ENCODE measurements at regions not wholly inside any gene's neighbourhood (a gene's known extent, or its start where the extent isn't known, plus 50 kb on each side); places are given as distances from the start of the nearest gene placed in this dataset.

- CTCF ChIA-PET: interaction anchor here (0.6 to 7.3 kb wide), 12 partner anchors 11 to 278 kb away, joined by 3 to 70 read pairs (median 4); partner anchors contain the start of gene VEGFA
- Histone ChIP-seq H3K36me3 (ENCODE audit: control insufficient read depth in 2 of 2, insufficient read depth in 2 of 2, low read length in 1 of 2) (no peaks in the 10 kb centered on the region), H3K27ac (ENCODE audit: control insufficient read depth, insufficient read depth) (no peak overlapping the region; the same call in 1 of the 2 replicates)
- TF ChIP-seq PBX3 (IDR thresholded peaks at IDR 0.05; ENCODE audit: insufficient replicate concordance, low read depth, low read length): no peak
- no peak for TF ChIP-seq SREBF1 (IDR thresholded peaks at IDR 0.05; ENCODE audit: low read length)
- 0 out of 2 replicates have a peak, but pooled peaks have one; percentile 45 for TF ChIP-seq SIN3A (IDR thresholded peaks at IDR 0.05; ENCODE audit: low read depth, low read length)
- TF ChIP-seq POLR2AphosphoS5 (IDR thresholded peaks at IDR 0.05; ENCODE audit: low read length): no peak
- TF ChIP-seq SUZ12 (IDR thresholded peaks at IDR 0.05; ENCODE audit: unreplicated experiment): no peak
- no peak for TF ChIP-seq EZH2 (IDR thresholded peaks at IDR 0.05; ENCODE audit: borderline replicate concordance, control insufficient read depth, low read depth, low read length)
- 0 out of 2 replicates have a peak, but pooled peaks have one; percentile 8 for TF ChIP-seq RAD21 (IDR thresholded peaks at IDR 0.05; ENCODE audit: insufficient read depth, low read depth, low read length)
- TF ChIP-seq BACH1 (IDR thresholded peaks at IDR 0.05; ENCODE audit: borderline replicate concordance): peak; percentile 56
- TF ChIP-seq NFYB (IDR thresholded peaks at IDR 0.05; ENCODE audit: insufficient read depth, low read depth, low read length): no peak
- TF ChIP-seq SUPT20H (IDR thresholded peaks at IDR 0.05; ENCODE audit: borderline replicate concordance, control insufficient read depth, low read depth, low read length): no peak
- TF ChIP-seq HDGF (IDR thresholded peaks at IDR 0.05): no peak; the same call in 1 of the 2 replicates
- TF ChIP-seq MYC (IDR thresholded peaks at IDR 0.05; ENCODE audit: insufficient read depth, insufficient read length, insufficient replicate concordance, low read length, severe bottlenecking): no peak
- TF ChIP-seq EED (IDR thresholded peaks at IDR 0.05; ENCODE audit: low read depth): no peak
- TF ChIP-seq PKNOX1 (IDR thresholded peaks at IDR 0.05): no peak
- TF ChIP-seq, protein P1, sequence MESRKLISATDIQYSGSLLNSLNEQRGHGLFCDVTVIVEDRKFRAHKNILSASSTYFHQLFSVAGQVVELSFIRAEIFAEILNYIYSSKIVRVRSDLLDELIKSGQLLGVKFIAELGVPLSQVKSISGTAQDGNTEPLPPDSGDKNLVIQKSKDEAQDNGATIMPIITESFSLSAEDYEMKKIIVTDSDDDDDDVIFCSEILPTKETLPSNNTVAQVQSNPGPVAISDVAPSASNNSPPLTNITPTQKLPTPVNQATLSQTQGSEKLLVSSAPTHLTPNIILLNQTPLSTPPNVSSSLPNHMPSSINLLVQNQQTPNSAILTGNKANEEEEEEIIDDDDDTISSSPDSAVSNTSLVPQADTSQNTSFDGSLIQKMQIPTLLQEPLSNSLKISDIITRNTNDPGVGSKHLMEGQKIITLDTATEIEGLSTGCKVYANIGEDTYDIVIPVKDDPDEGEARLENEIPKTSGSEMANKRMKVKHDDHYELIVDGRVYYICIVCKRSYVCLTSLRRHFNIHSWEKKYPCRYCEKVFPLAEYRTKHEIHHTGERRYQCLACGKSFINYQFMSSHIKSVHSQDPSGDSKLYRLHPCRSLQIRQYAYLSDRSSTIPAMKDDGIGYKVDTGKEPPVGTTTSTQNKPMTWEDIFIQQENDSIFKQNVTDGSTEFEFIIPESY (IDR thresholded peaks at IDR 0.05): no peak
- TF ChIP-seq MAX (IDR thresholded peaks at IDR 0.05; ENCODE audit: low read depth, low read length): peak; percentile 95
- TF ChIP-seq ZSCAN29 (IDR thresholded peaks at IDR 0.05): no peak
- no peak for TF ChIP-seq ZNF384 (IDR thresholded peaks at IDR 0.05; ENCODE audit: borderline replicate concordance, low read depth, low read length)
- no peak for TF ChIP-seq NFYA (IDR thresholded peaks at IDR 0.05; ENCODE audit: borderline replicate concordance, low read depth, low read length)
These were observed 124.5 kb downstream of the MRPL14 start for GRCh38 chr6:44002593-44003344.

More at GRCh38 chr6:44002593-44003344, 124.5 kb downstream of the MRPL14 start:
- Histone ChIP-seq H3K4me1 (ENCODE audit: control insufficient read depth, insufficient read depth, low read length) (peaks cover 20% of the 10 kb centered on the region), H3K79me2 (ENCODE audit: control insufficient read depth, insufficient read depth, low read length) (no peaks in the 10 kb centered on the region; the same call in 1 of the 2 replicates), H4K20me1 (ENCODE audit: control insufficient read depth, insufficient read depth) (no peaks in the 10 kb centered on the region), H2AFZ (ENCODE audit: control insufficient read depth, low read depth, low read length) (peak overlapping the region; percentile 65), H3K4me2 (ENCODE audit: control insufficient read depth, insufficient read depth) (peak overlapping the region; percentile 83), H3K4me3 (peak overlapping the region; percentile 49), H3K9me3 (replicated peaks; ENCODE audit: control insufficient read depth, insufficient read depth, low read length) (no peaks in the 10 kb centered on the region), H3K27me3 (replicated peaks in 1 of 2; ENCODE audit: control insufficient read depth in 2 of 2, insufficient read depth in 2 of 2, low read length in 1 of 2) (peaks cover 0 to 4% of the 10 kb centered on the region in 2 experiments; a peak in 2 of 4 replicates), H3K9ac (ENCODE audit: control insufficient read depth, insufficient read depth, low read length) (no peak overlapping the region)
- intact Hi-C loops (cut with micrococcal nuclease; ENCODE audit: unreplicated experiment): loop anchor here (2.0 to 5.0 kb wide), 4 partner anchors 145 to 335 kb away; no protein-coding TSS in a partner anchor
- RAD21 ChIA-PET (ENCODE audit: unreplicated experiment): interaction anchor here (0.6 to 8.3 kb wide), 15 partner anchors 7 to 337 kb away, joined by 3 to 138 read pairs (median 4); partner anchors contain the start of gene VEGFA
- no peak for DNase-seq (ENCODE audit: low read depth, low spot score)
- POLR2A ChIA-PET: interaction anchor here (0.5 to 7.1 kb wide), 11 partner anchors 9 to 397 kb away, joined by 3 to 74 read pairs (median 5); partner anchors contain the start of gene VEGFA
- WGBS (ENCODE audit: insufficient coverage, insufficient replicate concordance, low lambda C conversion rate, missing lambda C conversion rate): 2% methylated on average over 38 of the region's 76 CpGs
- FAIRE-seq: no peak
- peak; percentile 28 for ATAC-seq
- no TSS peak for BruUV-seq (replicated peaks)
- SMC1A ChIA-PET (ENCODE audit: uncharacterized antibody, unreplicated experiment): interaction anchor here (0.7 to 6.5 kb wide), 9 partner anchors 12 to 233 kb away, joined by 3 to 33 read pairs (median 4); partner anchors contain the start of gene VEGFA
- in situ Hi-C loops (cut with MboI): loop anchor here (5.0 kb wide), 1 partner anchor 230 kb away; the partner anchor contains the start of gene VEGFA
